ENCODE measurements at regions not wholly inside any gene's neighbourhood (a gene's known extent, or its start where the extent isn't known, plus 50 kb on each side); places are given as distances from the start of the nearest gene placed in this dataset.

DNA sequence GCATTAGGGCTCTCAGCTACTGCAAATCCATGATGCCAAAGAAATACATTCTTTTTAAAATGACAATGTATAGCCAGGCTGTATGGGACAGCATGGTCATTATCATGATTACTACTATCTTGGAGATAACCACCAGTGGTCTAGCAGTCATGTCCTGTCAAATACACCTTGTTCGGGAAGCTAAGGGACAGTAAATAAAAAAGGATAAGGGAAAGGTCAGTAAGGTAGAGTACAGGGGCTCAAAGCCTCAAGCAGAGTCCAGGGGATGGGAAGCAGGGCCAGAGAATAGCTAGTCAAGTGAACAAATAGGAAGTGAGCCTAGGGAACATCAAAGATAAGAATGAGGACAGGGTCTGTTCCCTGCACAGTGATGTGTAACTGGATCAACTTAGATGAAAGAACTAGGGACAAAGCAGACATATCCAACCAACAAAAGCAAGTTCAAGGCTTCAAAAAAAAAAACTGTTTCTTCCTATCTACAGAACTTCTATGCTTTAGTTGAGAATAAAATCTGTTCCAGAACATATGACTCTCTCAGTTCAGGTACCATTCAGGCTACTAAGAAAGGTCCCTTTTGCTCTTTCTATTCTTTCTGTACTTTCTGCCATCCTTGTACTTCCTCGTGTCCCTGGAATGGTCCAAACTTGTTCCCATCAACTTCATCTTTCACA is 62.9 kb upstream of the EHBP1 start:
- Histone ChIP-seq H3K4me1 (ENCODE audit: control insufficient read depth, insufficient read depth, low read length) (no peaks in the 10 kb centered on the region), H3K4me3 (no peak overlapping the region), H3K27ac (ENCODE audit: control insufficient read depth, insufficient read depth) (no peak overlapping the region), H3K4me2 (ENCODE audit: control insufficient read depth, insufficient read depth) (no peak overlapping the region), H3K27me3 (replicated peaks in 1 of 2; ENCODE audit: control insufficient read depth in 2 of 2, insufficient read depth in 2 of 2, low read length in 1 of 2) (no peaks in the 10 kb centered on the region; a peak in 1 of 4 replicates), H3K9me3 (replicated peaks; ENCODE audit: control insufficient read depth, insufficient read depth, low read length) (no peaks in the 10 kb centered on the region), H3K9ac (ENCODE audit: control insufficient read depth, insufficient read depth, low read length) (no peak overlapping the region), H3K36me3 (ENCODE audit: control insufficient read depth in 2 of 2, insufficient read depth in 2 of 2, low read length in 1 of 2) (no peaks in the 10 kb centered on the region), H2AFZ (ENCODE audit: control insufficient read depth, low read depth, low read length) (no peak overlapping the region), H3K79me2 (ENCODE audit: control insufficient read depth, insufficient read depth, low read length) (no peaks in the 10 kb centered on the region), H4K20me1 (ENCODE audit: control insufficient read depth, insufficient read depth) (no peaks in the 10 kb centered on the region)
- intact Hi-C loops (cut with micrococcal nuclease; ENCODE audit: unreplicated experiment) (no loop called here), in situ Hi-C loops (cut with MboI) (no loop called here)
- BruUV-seq (replicated peaks): no TSS peak
- CTCF ChIA-PET: interaction anchor here (0.6 to 0.8 kb wide), 2 partner anchors 186 to 434 kb away, joined by 3 to 4 read pairs; no protein-coding TSS in a partner anchor
- FAIRE-seq (no peak), ATAC-seq (no peak), DNase-seq (ENCODE audit: low read depth, low spot score) (no peak)
- 38% methylated on average over 2 of the region's 2 CpGs for WGBS (ENCODE audit: insufficient coverage, insufficient replicate concordance, low lambda C conversion rate, missing lambda C conversion rate)
- POLR2A ChIA-PET: interaction anchor here (0.6 kb wide), 1 partner anchor 971 kb away, joined by 3 read pairs; no protein-coding TSS in a partner anchor
- TF ChIP-seq, protein P1, sequence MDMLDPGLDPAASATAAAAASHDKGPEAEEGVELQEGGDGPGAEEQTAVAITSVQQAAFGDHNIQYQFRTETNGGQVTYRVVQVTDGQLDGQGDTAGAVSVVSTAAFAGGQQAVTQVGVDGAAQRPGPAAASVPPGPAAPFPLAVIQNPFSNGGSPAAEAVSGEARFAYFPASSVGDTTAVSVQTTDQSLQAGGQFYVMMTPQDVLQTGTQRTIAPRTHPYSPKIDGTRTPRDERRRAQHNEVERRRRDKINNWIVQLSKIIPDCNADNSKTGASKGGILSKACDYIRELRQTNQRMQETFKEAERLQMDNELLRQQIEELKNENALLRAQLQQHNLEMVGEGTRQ (IDR thresholded peaks at IDR 0.05; ENCODE audit: borderline replicate concordance, low read depth, low read length): no peak
- TF ChIP-seq KDM1A (IDR thresholded peaks at IDR 0.05; ENCODE audit: borderline replicate concordance): no peak
- TF ChIP-seq NR2C1 (IDR thresholded peaks at IDR 0.05): no peak
- no peak for TF ChIP-seq NFYA (IDR thresholded peaks at IDR 0.05; ENCODE audit: borderline replicate concordance, low read depth, low read length)
- no peak for TF ChIP-seq SRF (IDR thresholded peaks at IDR 0.05; ENCODE audit: low read depth in 2 of 2, low read length in 2 of 2)
- TF ChIP-seq ZZZ3 (IDR thresholded peaks at IDR 0.05; ENCODE audit: control insufficient read depth, insufficient read length, low read depth): no peak
- no peak for TF ChIP-seq GATAD2B (conservative IDR thresholded peaks at IDR 0.05; ENCODE audit: low read depth)
- no peak for TF ChIP-seq SMAD1 (IDR thresholded peaks at IDR 0.05; ENCODE audit: low read depth, partially characterized antibody)
- TF ChIP-seq SUZ12 (IDR thresholded peaks at IDR 0.05; ENCODE audit: unreplicated experiment): no peak
- TF ChIP-seq, protein P2, sequence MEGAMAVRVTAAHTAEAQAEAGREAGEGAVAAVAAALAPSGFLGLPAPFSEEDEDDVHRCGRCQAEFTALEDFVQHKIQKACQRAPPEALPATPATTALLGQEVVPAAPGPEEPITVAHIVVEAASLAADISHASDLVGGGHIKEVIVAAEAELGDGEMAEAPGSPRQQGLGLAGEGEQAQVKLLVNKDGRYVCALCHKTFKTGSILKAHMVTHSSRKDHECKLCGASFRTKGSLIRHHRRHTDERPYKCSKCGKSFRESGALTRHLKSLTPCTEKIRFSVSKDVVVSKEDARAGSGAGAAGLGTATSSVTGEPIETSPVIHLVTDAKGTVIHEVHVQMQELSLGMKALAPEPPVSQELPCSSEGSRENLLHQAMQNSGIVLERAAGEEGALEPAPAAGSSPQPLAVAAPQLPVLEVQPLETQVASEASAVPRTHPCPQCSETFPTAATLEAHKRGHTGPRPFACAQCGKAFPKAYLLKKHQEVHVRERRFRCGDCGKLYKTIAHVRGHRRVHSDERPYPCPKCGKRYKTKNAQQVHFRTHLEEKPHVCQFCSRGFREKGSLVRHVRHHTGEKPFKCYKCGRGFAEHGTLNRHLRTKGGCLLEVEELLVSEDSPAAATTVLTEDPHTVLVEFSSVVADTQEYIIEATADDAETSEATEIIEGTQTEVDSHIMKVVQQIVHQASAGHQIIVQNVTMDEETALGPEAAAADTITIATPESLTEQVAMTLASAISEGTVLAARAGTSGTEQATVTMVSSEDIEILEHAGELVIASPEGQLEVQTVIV (IDR thresholded peaks at IDR 0.05; ENCODE audit: borderline replicate concordance, partially characterized antibody): no peak
- TF ChIP-seq ZNF384 (IDR thresholded peaks at IDR 0.05; ENCODE audit: borderline replicate concordance, low read depth, low read length): no peak
- TF ChIP-seq, protein P3, sequence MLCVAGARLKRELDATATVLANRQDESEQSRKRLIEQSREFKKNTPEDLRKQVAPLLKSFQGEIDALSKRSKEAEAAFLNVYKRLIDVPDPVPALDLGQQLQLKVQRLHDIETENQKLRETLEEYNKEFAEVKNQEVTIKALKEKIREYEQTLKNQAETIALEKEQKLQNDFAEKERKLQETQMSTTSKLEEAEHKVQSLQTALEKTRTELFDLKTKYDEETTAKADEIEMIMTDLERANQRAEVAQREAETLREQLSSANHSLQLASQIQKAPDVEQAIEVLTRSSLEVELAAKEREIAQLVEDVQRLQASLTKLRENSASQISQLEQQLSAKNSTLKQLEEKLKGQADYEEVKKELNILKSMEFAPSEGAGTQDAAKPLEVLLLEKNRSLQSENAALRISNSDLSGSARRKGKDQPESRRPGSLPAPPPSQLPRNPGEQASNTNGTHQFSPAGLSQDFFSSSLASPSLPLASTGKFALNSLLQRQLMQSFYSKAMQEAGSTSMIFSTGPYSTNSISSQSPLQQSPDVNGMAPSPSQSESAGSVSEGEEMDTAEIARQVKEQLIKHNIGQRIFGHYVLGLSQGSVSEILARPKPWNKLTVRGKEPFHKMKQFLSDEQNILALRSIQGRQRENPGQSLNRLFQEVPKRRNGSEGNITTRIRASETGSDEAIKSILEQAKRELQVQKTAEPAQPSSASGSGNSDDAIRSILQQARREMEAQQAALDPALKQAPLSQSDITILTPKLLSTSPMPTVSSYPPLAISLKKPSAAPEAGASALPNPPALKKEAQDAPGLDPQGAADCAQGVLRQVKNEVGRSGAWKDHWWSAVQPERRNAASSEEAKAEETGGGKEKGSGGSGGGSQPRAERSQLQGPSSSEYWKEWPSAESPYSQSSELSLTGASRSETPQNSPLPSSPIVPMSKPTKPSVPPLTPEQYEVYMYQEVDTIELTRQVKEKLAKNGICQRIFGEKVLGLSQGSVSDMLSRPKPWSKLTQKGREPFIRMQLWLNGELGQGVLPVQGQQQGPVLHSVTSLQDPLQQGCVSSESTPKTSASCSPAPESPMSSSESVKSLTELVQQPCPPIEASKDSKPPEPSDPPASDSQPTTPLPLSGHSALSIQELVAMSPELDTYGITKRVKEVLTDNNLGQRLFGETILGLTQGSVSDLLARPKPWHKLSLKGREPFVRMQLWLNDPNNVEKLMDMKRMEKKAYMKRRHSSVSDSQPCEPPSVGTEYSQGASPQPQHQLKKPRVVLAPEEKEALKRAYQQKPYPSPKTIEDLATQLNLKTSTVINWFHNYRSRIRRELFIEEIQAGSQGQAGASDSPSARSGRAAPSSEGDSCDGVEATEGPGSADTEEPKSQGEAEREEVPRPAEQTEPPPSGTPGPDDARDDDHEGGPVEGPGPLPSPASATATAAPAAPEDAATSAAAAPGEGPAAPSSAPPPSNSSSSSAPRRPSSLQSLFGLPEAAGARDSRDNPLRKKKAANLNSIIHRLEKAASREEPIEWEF (IDR thresholded peaks at IDR 0.05; ENCODE audit: insufficient replicate concordance, low read depth, low read length): no peak
- no peak for TF ChIP-seq HCFC1 (IDR thresholded peaks at IDR 0.05; ENCODE audit: low read length)
- no peak for TF ChIP-seq CHD4 (IDR thresholded peaks at IDR 0.05)
- TF ChIP-seq IKZF1 (conservative IDR thresholded peaks at IDR 0.05): no peak
- no peak for TF ChIP-seq KLF5 (IDR thresholded peaks at IDR 0.05; ENCODE audit: partially characterized antibody)
- RAD21 ChIA-PET (ENCODE audit: unreplicated experiment): no interaction called here
- SMC1A ChIA-PET (ENCODE audit: uncharacterized antibody, unreplicated experiment): interaction anchor here (1.2 to 1.6 kb wide), 3 partner anchors 12 to 25 kb away, joined by 3 to 5 read pairs (median 4); no protein-coding TSS in a partner anchor

Data from GM12878 (cell line).